ENCODE measurements at regions not wholly inside any gene's neighbourhood (a gene's known extent, or its start where the extent isn't known, plus 50 kb on each side); places are given as distances from the start of the nearest gene placed in this dataset.

GRCh38 chr10:130660266-130660665 lies 524.1 kb downstream of the GLRX3 start:
- no peak overlapping the region for H3K9ac ChIP-seq (ENCODE audit: low read depth, low read length)
- no peak overlapping the region for H3K4me3 ChIP-seq (ENCODE audit: low read length)
- no peaks in the 10 kb centered on the region for H3K9me3 ChIP-seq (ENCODE audit: insufficient read depth, low read depth, low read length)
- peaks cover 5% of the 10 kb centered on the region for H3K4me1 ChIP-seq (ENCODE audit: insufficient read depth, low read length)
- no peaks in the 10 kb centered on the region for H3K36me3 ChIP-seq (ENCODE audit: insufficient read depth, low read length)
- no peaks in the 10 kb centered on the region for H3K27me3 ChIP-seq (ENCODE audit: insufficient read depth, low read length)
- 90% methylated on average over 3 of the region's 3 CpGs for WGBS
- no peak overlapping the region for H3K27ac ChIP-seq (ENCODE audit: low read depth, low read length)

- H3K36me3 ChIP-seq (ENCODE audit: insufficient read depth, low read length), result no peaks in the 10 kb centered on the region
- no peaks in the 10 kb centered on the region; the same call in 1 of the 2 replicates for H3K4me1 ChIP-seq (ENCODE audit: insufficient read depth, low read length)
- no peak overlapping the region for H3K9ac ChIP-seq (ENCODE audit: low read depth, low read length)
- no peak overlapping the region for H3K27ac ChIP-seq (ENCODE audit: low read depth, low read length)
- no peaks in the 10 kb centered on the region for H3K27me3 ChIP-seq (ENCODE audit: insufficient read depth, low read length)
- no peak overlapping the region for H3K4me3 ChIP-seq (ENCODE audit: low read length)
- H3K9me3 ChIP-seq (ENCODE audit: insufficient read depth, low read depth, low read length), result no peaks in the 10 kb centered on the region
- 93% methylated on average over 7 of the region's 7 CpGs for WGBS
Observed at GRCh38 chr10:130661419-130661818, 525.2 kb downstream of the GLRX3 start.

GRCh38 chr10:130662775-130663174 lies 526.6 kb downstream of the GLRX3 start:
- Histone ChIP-seq H3K4me3 (ENCODE audit: low read length) (no peak overlapping the region), H3K9me3 (ENCODE audit: insufficient read depth, low read depth, low read length) (no peaks in the 10 kb centered on the region), H3K36me3 (ENCODE audit: insufficient read depth, low read length) (no peaks in the 10 kb centered on the region), H3K27ac (ENCODE audit: low read depth, low read length) (no peak overlapping the region), H3K27me3 (ENCODE audit: insufficient read depth, low read length) (no peaks in the 10 kb centered on the region), H3K9ac (ENCODE audit: low read depth, low read length) (no peak overlapping the region), H3K4me1 (ENCODE audit: insufficient read depth, low read length) (no peaks in the 10 kb centered on the region)
- WGBS, result 96% methylated on average over 13 of the region's 13 CpGs

- 95% methylated on average over 6 of the region's 6 CpGs for WGBS
- H3K4me1 ChIP-seq (ENCODE audit: insufficient read depth, low read length), result no peaks in the 10 kb centered on the region
- no peak overlapping the region for H3K4me3 ChIP-seq (ENCODE audit: low read length)
- no peaks in the 10 kb centered on the region for H3K27me3 ChIP-seq (ENCODE audit: insufficient read depth, low read length)
- no peak overlapping the region for H3K27ac ChIP-seq (ENCODE audit: low read depth, low read length)
- no peaks in the 10 kb centered on the region for H3K9me3 ChIP-seq (ENCODE audit: insufficient read depth, low read depth, low read length)
- no peaks in the 10 kb centered on the region for H3K36me3 ChIP-seq (ENCODE audit: insufficient read depth, low read length)
- no peak overlapping the region for H3K9ac ChIP-seq (ENCODE audit: low read depth, low read length)
Observed at GRCh38 chr10:130664526-130664925, 528.3 kb downstream of the GLRX3 start.

- no peaks in the 10 kb centered on the region for H3K36me3 ChIP-seq (ENCODE audit: insufficient read depth, low read length)
- no peaks in the 10 kb centered on the region for H3K9me3 ChIP-seq (ENCODE audit: insufficient read depth, low read depth, low read length)
- H3K4me3 ChIP-seq (ENCODE audit: low read length), result no peak overlapping the region
- 93% methylated on average over 9 of the region's 9 CpGs for WGBS
- H3K27ac ChIP-seq (ENCODE audit: low read depth, low read length), result no peak overlapping the region
- no peaks in the 10 kb centered on the region for H3K27me3 ChIP-seq (ENCODE audit: insufficient read depth, low read length)
- H3K4me1 ChIP-seq (ENCODE audit: insufficient read depth, low read length), result no peaks in the 10 kb centered on the region
- no peak overlapping the region for H3K9ac ChIP-seq (ENCODE audit: low read depth, low read length)
Observed at GRCh38 chr10:130666215-130666614, 530.0 kb downstream of the GLRX3 start.

- Histone ChIP-seq H3K27me3 (ENCODE audit: insufficient read depth, low read length) (no peaks in the 10 kb centered on the region), H3K4me3 (ENCODE audit: low read length) (no peak overlapping the region), H3K27ac (ENCODE audit: low read depth, low read length) (no peak overlapping the region), H3K9ac (ENCODE audit: low read depth, low read length) (no peak overlapping the region), H3K36me3 (ENCODE audit: insufficient read depth, low read length) (no peaks in the 10 kb centered on the region), H3K9me3 (ENCODE audit: insufficient read depth, low read depth, low read length) (no peaks in the 10 kb centered on the region), H3K4me1 (ENCODE audit: insufficient read depth, low read length) (no peaks in the 10 kb centered on the region)
- WGBS, result 57% methylated on average over 6 of the region's 6 CpGs
Observed at GRCh38 chr10:130686689-130687300, 550.6 kb downstream of the GLRX3 start.

- Histone ChIP-seq H3K9ac (ENCODE audit: low read depth, low read length) (no peak overlapping the region), H3K36me3 (ENCODE audit: insufficient read depth, low read length) (no peaks in the 10 kb centered on the region), H3K4me3 (ENCODE audit: low read length) (no peak overlapping the region), H3K9me3 (ENCODE audit: insufficient read depth, low read depth, low read length) (no peaks in the 10 kb centered on the region), H3K4me1 (ENCODE audit: insufficient read depth, low read length) (no peaks in the 10 kb centered on the region), H3K27me3 (ENCODE audit: insufficient read depth, low read length) (no peaks in the 10 kb centered on the region), H3K27ac (ENCODE audit: low read depth, low read length) (no peak overlapping the region)
- WGBS, result 95% methylated on average over 4 of the region's 5 CpGs
Observed at GRCh38 chr10:130687566-130687965, 551.4 kb downstream of the GLRX3 start.

GRCh38 chr10:130689743-130690626 lies 553.8 kb downstream of the GLRX3 start:
- WGBS, result 92% methylated on average over 15 of the region's 15 CpGs
- Histone ChIP-seq H3K4me1 (ENCODE audit: insufficient read depth, low read length) (no peaks in the 10 kb centered on the region), H3K9ac (ENCODE audit: low read depth, low read length) (no peak overlapping the region), H3K36me3 (ENCODE audit: insufficient read depth, low read length) (no peaks in the 10 kb centered on the region), H3K27ac (ENCODE audit: low read depth, low read length) (no peak overlapping the region), H3K4me3 (ENCODE audit: low read length) (no peak overlapping the region), H3K27me3 (ENCODE audit: insufficient read depth, low read length) (no peaks in the 10 kb centered on the region), H3K9me3 (ENCODE audit: insufficient read depth, low read depth, low read length) (no peaks in the 10 kb centered on the region)

GRCh38 chr10:130691776-130692175 lies 555.6 kb downstream of the GLRX3 start:
- Histone ChIP-seq H3K27ac (ENCODE audit: low read depth, low read length) (no peak overlapping the region), H3K9ac (ENCODE audit: low read depth, low read length) (no peak overlapping the region), H3K4me3 (ENCODE audit: low read length) (no peak overlapping the region), H3K36me3 (ENCODE audit: insufficient read depth, low read length) (no peaks in the 10 kb centered on the region), H3K4me1 (ENCODE audit: insufficient read depth, low read length) (no peaks in the 10 kb centered on the region), H3K27me3 (ENCODE audit: insufficient read depth, low read length) (no peaks in the 10 kb centered on the region), H3K9me3 (ENCODE audit: insufficient read depth, low read depth, low read length) (no peaks in the 10 kb centered on the region)
- 91% methylated on average over 3 of the region's 3 CpGs for WGBS

- Histone ChIP-seq H3K4me3 (ENCODE audit: low read length) (no peak overlapping the region), H3K36me3 (ENCODE audit: insufficient read depth, low read length) (no peaks in the 10 kb centered on the region), H3K9ac (ENCODE audit: low read depth, low read length) (no peak overlapping the region), H3K9me3 (ENCODE audit: insufficient read depth, low read depth, low read length) (no peaks in the 10 kb centered on the region), H3K4me1 (ENCODE audit: insufficient read depth, low read length) (no peaks in the 10 kb centered on the region), H3K27me3 (ENCODE audit: insufficient read depth, low read length) (no peaks in the 10 kb centered on the region), H3K27ac (ENCODE audit: low read depth, low read length) (no peak overlapping the region)
- 95% methylated on average over 9 of the region's 9 CpGs for WGBS
Observed at GRCh38 chr10:130696870-130697269, 560.7 kb downstream of the GLRX3 start.

GRCh38 chr10:130707389-130707979 lies 571.3 kb downstream of the GLRX3 start:
- H3K9me3 ChIP-seq (ENCODE audit: insufficient read depth, low read depth, low read length), result no peaks in the 10 kb centered on the region
- WGBS, result 92% methylated on average over 7 of the region's 7 CpGs
- no peaks in the 10 kb centered on the region for H3K36me3 ChIP-seq (ENCODE audit: insufficient read depth, low read length)
- H3K27me3 ChIP-seq (ENCODE audit: insufficient read depth, low read length), result no peaks in the 10 kb centered on the region
- H3K9ac ChIP-seq (ENCODE audit: low read depth, low read length), result no peak overlapping the region
- H3K4me1 ChIP-seq (ENCODE audit: insufficient read depth, low read length), result no peaks in the 10 kb centered on the region
- H3K4me3 ChIP-seq (ENCODE audit: low read length), result no peak overlapping the region
- no peak overlapping the region for H3K27ac ChIP-seq (ENCODE audit: low read depth, low read length)

All from HUES64 (cell line).